ENCODE measurements at regions not wholly inside any gene's neighbourhood (a gene's known extent, or its start where the extent isn't known, plus 50 kb on each side); places are given as distances from the start of the nearest gene placed in this dataset.

GRCh38 chr1:229989591-229990248 lies 77.3 kb upstream of the GALNT2 start:
- Mint-ChIP-seq H3K4me1 (peaks cover 47% of the 10 kb centered on the region), H3K4me3 (no peak overlapping the region), H3K27me3 (ENCODE audit: low read depth) (peaks cover 9% of the 10 kb centered on the region), H3K27ac (no peak overlapping the region), H3K9me3 (no peaks in the 10 kb centered on the region), H3K36me3 (ENCODE audit: low read depth) (no peaks in the 10 kb centered on the region)
- no peak for TF ChIP-seq CTCF (IDR thresholded peaks at IDR 0.05; ENCODE audit: unreplicated experiment in 3 of 3)

- no peaks in the 10 kb centered on the region for H3K36me3 Mint-ChIP-seq (ENCODE audit: low read depth)
These were observed 76.7 kb upstream of the GALNT2 start for GRCh38 chr1:229990326-229990725.

DNA sequence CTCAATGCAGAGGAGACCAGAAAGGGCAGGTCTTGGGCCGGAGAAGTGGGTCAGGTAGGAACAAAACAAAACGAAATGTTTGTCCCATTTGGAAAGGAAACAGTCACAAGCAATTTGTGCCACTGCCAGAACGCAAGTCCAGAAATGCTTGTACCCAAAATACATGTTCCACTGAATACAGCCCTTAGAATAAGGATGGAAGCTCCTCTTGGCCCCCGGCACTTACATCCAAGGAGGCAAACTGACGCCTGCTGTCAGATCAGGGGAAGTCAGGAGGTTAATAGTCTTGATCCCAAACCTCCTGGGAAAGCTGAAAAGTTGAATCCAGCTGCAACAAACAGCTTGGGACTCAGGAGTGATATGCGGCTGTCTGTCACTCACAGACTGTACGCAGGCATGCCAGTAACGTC lies 75.9 kb upstream of the GALNT2 start:
- no peaks in the 10 kb centered on the region for H3K9me3 Mint-ChIP-seq
- H3K4me3 Mint-ChIP-seq, result no peak overlapping the region
- peaks cover 9% of the 10 kb centered on the region for H3K27me3 Mint-ChIP-seq (ENCODE audit: low read depth)
- peaks cover 55% of the 10 kb centered on the region for H3K4me1 Mint-ChIP-seq
- H3K36me3 Mint-ChIP-seq (ENCODE audit: low read depth), result no peaks in the 10 kb centered on the region
- no peak for TF ChIP-seq CTCF (IDR thresholded peaks at IDR 0.05; ENCODE audit: unreplicated experiment in 3 of 3)
- peak overlapping the region in 1 of 3 experiments; percentile 33 for H3K27ac Mint-ChIP-seq

More at GRCh38 chr1:229990326-229990725, 76.7 kb upstream of the GALNT2 start:
- H3K4me1 Mint-ChIP-seq, result peaks cover 51% of the 10 kb centered on the region
- H3K27me3 Mint-ChIP-seq (ENCODE audit: low read depth), result peaks cover 9% of the 10 kb centered on the region
- TF ChIP-seq CTCF (IDR thresholded peaks at IDR 0.05; ENCODE audit: unreplicated experiment in 3 of 3), result no peak
- H3K9me3 Mint-ChIP-seq, result no peaks in the 10 kb centered on the region
- H3K27ac Mint-ChIP-seq, result no peak overlapping the region
- no peak overlapping the region for H3K4me3 Mint-ChIP-seq

GRCh38 chr1:229991724-229992333 lies 75.2 kb upstream of the GALNT2 start:
- Mint-ChIP-seq H3K27me3 (ENCODE audit: low read depth) (peaks cover 8% of the 10 kb centered on the region), H3K4me3 (no peak overlapping the region), H3K36me3 (ENCODE audit: low read depth) (no peaks in the 10 kb centered on the region), H3K4me1 (peaks cover 55% of the 10 kb centered on the region), H3K27ac (peak overlapping the region in 1 of 3 experiments; percentile 8), H3K9me3 (no peaks in the 10 kb centered on the region)
- no peak for TF ChIP-seq CTCF (IDR thresholded peaks at IDR 0.05; ENCODE audit: unreplicated experiment in 3 of 3)

GRCh38 chr1:229993060-229993459 lies 74.0 kb upstream of the GALNT2 start:
- peaks cover 52% of the 10 kb centered on the region for H3K4me1 Mint-ChIP-seq
- H3K27me3 Mint-ChIP-seq (ENCODE audit: low read depth), result peaks cover 4% of the 10 kb centered on the region
- TF ChIP-seq CTCF (IDR thresholded peaks at IDR 0.05; ENCODE audit: unreplicated experiment in 3 of 3), result no peak
- no peaks in the 10 kb centered on the region for H3K36me3 Mint-ChIP-seq (ENCODE audit: low read depth)
- H3K27ac Mint-ChIP-seq, result no peak overlapping the region
- no peak overlapping the region for H3K4me3 Mint-ChIP-seq
- H3K9me3 Mint-ChIP-seq, result no peaks in the 10 kb centered on the region

GRCh38 chr1:229993894-229994293 lies 73.1 kb upstream of the GALNT2 start:
- Mint-ChIP-seq H3K4me3 (no peak overlapping the region), H3K27ac (peak overlapping the region in 1 of 3 experiments; percentile 72)
- TF ChIP-seq CTCF (IDR thresholded peaks at IDR 0.05; ENCODE audit: unreplicated experiment in 3 of 3), result no peak

More at GRCh38 chr1:229993894-229994293, 73.1 kb upstream of the GALNT2 start:
- Mint-ChIP-seq H3K9me3 (no peaks in the 10 kb centered on the region), H3K27me3 (ENCODE audit: low read depth) (peaks cover 4% of the 10 kb centered on the region), H3K4me1 (peaks cover 55% of the 10 kb centered on the region), H3K36me3 (ENCODE audit: low read depth) (no peaks in the 10 kb centered on the region)

All from nephron (organoid).